ENCODE measurements at regions not wholly inside any gene's neighbourhood (a gene's known extent, or its start where the extent isn't known, plus 50 kb on each side); places are given as distances from the start of the nearest gene placed in this dataset.

DNA sequence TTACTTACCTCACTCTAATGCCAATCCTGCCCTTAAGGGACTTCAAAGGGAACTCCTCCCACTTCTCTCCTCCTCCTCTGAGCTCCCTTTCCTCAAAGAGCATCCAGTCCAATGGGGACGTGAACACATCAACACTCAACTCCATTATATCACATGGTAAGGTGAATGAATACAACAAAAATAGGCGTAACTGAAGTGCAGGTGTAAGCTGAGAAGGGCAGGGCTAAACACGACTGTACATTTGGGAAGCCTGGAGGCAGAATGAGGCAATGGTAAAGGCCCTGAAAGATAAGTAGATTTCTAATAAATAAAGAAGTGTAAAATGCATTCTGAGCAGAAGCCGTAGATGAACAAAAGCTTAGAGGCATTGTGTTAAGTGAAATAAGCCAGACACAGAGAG is 226.1 kb upstream of the TRIB2 start:
- TF ChIP-seq, protein P1, sequence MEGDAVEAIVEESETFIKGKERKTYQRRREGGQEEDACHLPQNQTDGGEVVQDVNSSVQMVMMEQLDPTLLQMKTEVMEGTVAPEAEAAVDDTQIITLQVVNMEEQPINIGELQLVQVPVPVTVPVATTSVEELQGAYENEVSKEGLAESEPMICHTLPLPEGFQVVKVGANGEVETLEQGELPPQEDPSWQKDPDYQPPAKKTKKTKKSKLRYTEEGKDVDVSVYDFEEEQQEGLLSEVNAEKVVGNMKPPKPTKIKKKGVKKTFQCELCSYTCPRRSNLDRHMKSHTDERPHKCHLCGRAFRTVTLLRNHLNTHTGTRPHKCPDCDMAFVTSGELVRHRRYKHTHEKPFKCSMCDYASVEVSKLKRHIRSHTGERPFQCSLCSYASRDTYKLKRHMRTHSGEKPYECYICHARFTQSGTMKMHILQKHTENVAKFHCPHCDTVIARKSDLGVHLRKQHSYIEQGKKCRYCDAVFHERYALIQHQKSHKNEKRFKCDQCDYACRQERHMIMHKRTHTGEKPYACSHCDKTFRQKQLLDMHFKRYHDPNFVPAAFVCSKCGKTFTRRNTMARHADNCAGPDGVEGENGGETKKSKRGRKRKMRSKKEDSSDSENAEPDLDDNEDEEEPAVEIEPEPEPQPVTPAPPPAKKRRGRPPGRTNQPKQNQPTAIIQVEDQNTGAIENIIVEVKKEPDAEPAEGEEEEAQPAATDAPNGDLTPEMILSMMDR (IDR thresholded peaks at IDR 0.05): no peak
- TF ChIP-seq ZFX (IDR thresholded peaks at IDR 0.05; ENCODE audit: borderline replicate concordance): no peak

All from 22Rv1 (cell line).